ENCODE measurements at regions not wholly inside any gene's neighbourhood (a gene's known extent, or its start where the extent isn't known, plus 50 kb on each side); places are given as distances from the start of the nearest gene placed in this dataset.

DNA sequence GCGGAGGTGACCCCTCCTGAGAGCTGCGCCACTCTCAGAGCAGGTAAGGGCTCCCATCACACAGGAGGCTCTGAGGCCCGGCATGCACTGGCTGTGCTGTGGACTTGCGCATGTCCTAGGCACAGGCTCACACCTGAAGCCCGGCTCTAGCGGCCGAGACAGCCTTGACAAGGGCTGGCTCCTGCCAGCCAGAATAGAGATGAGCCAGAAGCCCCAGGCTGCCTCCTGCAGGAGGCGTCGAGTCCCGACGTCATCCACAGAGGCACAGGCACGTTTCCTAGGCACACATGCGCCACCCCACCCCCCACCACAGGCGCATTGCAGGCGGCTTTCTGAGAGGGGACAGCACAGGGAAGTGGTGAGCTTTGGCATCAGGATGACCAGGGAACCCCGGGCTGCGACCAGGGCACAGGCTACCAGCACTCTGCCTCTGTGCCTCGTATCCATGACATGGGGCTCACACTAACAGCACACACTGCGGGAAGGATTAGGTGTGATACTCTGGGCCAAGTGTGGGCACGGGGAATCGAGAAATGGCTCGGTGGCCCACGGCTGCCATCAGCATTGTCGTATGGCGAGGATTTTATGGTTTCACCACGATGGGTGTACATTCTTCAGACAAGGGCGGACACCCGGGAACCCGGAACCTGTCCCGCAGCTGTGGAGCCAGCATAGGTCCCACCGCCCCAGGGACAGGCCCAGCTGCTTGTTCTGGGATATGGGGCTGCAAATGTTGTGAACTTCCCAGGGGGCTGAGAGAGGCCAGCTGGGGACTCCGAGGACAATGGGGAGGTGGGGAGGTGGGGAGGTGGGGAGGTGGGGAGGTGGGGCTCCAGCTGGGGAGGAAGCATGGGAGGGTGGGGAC lies 90.7 kb upstream of the ADRA2C start:
- TF ChIP-seq POLR2A (IDR thresholded peaks at IDR 0.05) (no peak), CTCF (IDR thresholded peaks at IDR 0.05) (no peak)

Measured in stomach (tissue), 4 donors.